DMS153 treated with DMSO at 0.1 percent for 48 hours (cell line): ENCODE measurements at regions not wholly inside any gene's neighbourhood (a gene's known extent, or its start where the extent isn't known, plus 50 kb on each side); places are given as distances from the start of the nearest gene placed in this dataset.

Experiments used
- DNase-seq: peaks from one replicate; lab custom pipeline; 2025; ENCODE audit not compliant: unreplicated experiment; lab: John Stamatoyannopoulos, UW

- no peak for DNase-seq
These were observed 597.2 kb downstream of the DIAPH3 start for GRCh38 chr13:59566561-59566960.

- DNase-seq: no peak
These were observed 595.4 kb downstream of the DIAPH3 start for GRCh38 chr13:59568306-59568705.

GRCh38 chr13:59570204-59570603 is 593.5 kb downstream of the DIAPH3 start:
- no peak for DNase-seq

GRCh38 chr13:59584101-59584500 is 579.6 kb downstream of the DIAPH3 start:
- no peak for DNase-seq

- DNase-seq: no peak
These were observed 578.7 kb downstream of the DIAPH3 start for GRCh38 chr13:59584761-59585670.

- no peak for DNase-seq
These were observed 576.7 kb downstream of the DIAPH3 start for GRCh38 chr13:59587030-59587429.

GRCh38 chr13:59587971-59588716 is 575.6 kb downstream of the DIAPH3 start:
- DNase-seq: no peak

GRCh38 chr13:59588717-59589067 is 575.0 kb downstream of the DIAPH3 start:
- no peak for DNase-seq

- no peak for DNase-seq
These were observed 561.7 kb downstream of the DIAPH3 start for GRCh38 chr13:59601993-59602392.

GRCh38 chr13:59603646-59604045 is 560.1 kb downstream of the DIAPH3 start:
- DNase-seq: no peak

GRCh38 chr13:59607172-59607571 is 556.6 kb downstream of the DIAPH3 start:
- no peak for DNase-seq

- DNase-seq: no peak
These were observed 555.9 kb downstream of the DIAPH3 start for GRCh38 chr13:59607780-59608233.

- no peak for DNase-seq
These were observed 554.3 kb downstream of the DIAPH3 start for GRCh38 chr13:59609421-59609820.
